ENCODE measurements at regions not wholly inside any gene's neighbourhood (a gene's known extent, or its start where the extent isn't known, plus 50 kb on each side); places are given as distances from the start of the nearest gene placed in this dataset.

- Mint-ChIP-seq H3K27ac (no peak overlapping the region), H3K9me3 (peaks cover 7% of the 10 kb centered on the region), H3K27me3 (ENCODE audit: low read depth) (peaks cover 21% of the 10 kb centered on the region), H3K36me3 (ENCODE audit: low read depth) (peaks cover 17% of the 10 kb centered on the region), H3K4me1 (ENCODE audit: low read depth) (peaks cover 30% of the 10 kb centered on the region), H3K4me3 (no peak overlapping the region)
- DNase-seq (ENCODE audit: low spot score): no peak
Observed at GRCh38 chr15:95836536-95836935, 494.0 kb upstream of the NR2F2 start.

GRCh38 chr15:95837341-95838004 is 493.0 kb upstream of the NR2F2 start:
- DNase-seq (ENCODE audit: low spot score): no peak
- Mint-ChIP-seq H3K27me3 (ENCODE audit: low read depth) (peaks cover 20% of the 10 kb centered on the region), H3K36me3 (ENCODE audit: low read depth) (peaks cover 17% of the 10 kb centered on the region), H3K4me1 (ENCODE audit: low read depth) (peaks cover 31% of the 10 kb centered on the region), H3K9me3 (peaks cover 7% of the 10 kb centered on the region), H3K27ac (no peak overlapping the region), H3K4me3 (no peak overlapping the region)

- peaks cover 17% of the 10 kb centered on the region for H3K36me3 Mint-ChIP-seq (ENCODE audit: low read depth)
- peak overlapping the region; percentile 92 for H3K27ac Mint-ChIP-seq
- H3K4me3 Mint-ChIP-seq: peak overlapping the region; percentile 63
- H3K4me1 Mint-ChIP-seq (ENCODE audit: low read depth): peaks cover 41% of the 10 kb centered on the region
- peaks cover 7% of the 10 kb centered on the region for H3K9me3 Mint-ChIP-seq
- peaks cover 11% of the 10 kb centered on the region for H3K27me3 Mint-ChIP-seq (ENCODE audit: low read depth)
- DNase-seq (ENCODE audit: low spot score): no peak
Observed at GRCh38 chr15:95839367-95839782, 491.1 kb upstream of the NR2F2 start.

- Mint-ChIP-seq H3K9me3 (peaks cover 7% of the 10 kb centered on the region), H3K4me1 (ENCODE audit: low read depth) (peaks cover 41% of the 10 kb centered on the region), H3K36me3 (ENCODE audit: low read depth) (peaks cover 17% of the 10 kb centered on the region), H3K27me3 (ENCODE audit: low read depth) (peaks cover 6% of the 10 kb centered on the region), H3K27ac (peak overlapping the region; percentile 92), H3K4me3 (peak overlapping the region; percentile 63)
- DNase-seq (ENCODE audit: low spot score): no peak
Observed at GRCh38 chr15:95840004-95840403, 490.5 kb upstream of the NR2F2 start.

- H3K27ac Mint-ChIP-seq: no peak overlapping the region
- peaks cover 41% of the 10 kb centered on the region for H3K4me1 Mint-ChIP-seq (ENCODE audit: low read depth)
- peaks cover 7% of the 10 kb centered on the region for H3K9me3 Mint-ChIP-seq
- no peaks in the 10 kb centered on the region for H3K27me3 Mint-ChIP-seq (ENCODE audit: low read depth)
- no peak overlapping the region for H3K4me3 Mint-ChIP-seq
- peaks cover 17% of the 10 kb centered on the region for H3K36me3 Mint-ChIP-seq (ENCODE audit: low read depth)
- DNase-seq (ENCODE audit: low spot score): no peak
Observed at GRCh38 chr15:95840855-95841254, 489.6 kb upstream of the NR2F2 start.

- peaks cover 41% of the 10 kb centered on the region for H3K4me1 Mint-ChIP-seq (ENCODE audit: low read depth)
- peak overlapping the region; percentile 19 for H3K4me3 Mint-ChIP-seq
- peaks cover 17% of the 10 kb centered on the region for H3K36me3 Mint-ChIP-seq (ENCODE audit: low read depth)
- no peaks in the 10 kb centered on the region for H3K27me3 Mint-ChIP-seq (ENCODE audit: low read depth)
- no peak overlapping the region for H3K27ac Mint-ChIP-seq
- no peak for DNase-seq (ENCODE audit: low spot score)
- peaks cover 7% of the 10 kb centered on the region for H3K9me3 Mint-ChIP-seq
Observed at GRCh38 chr15:95842576-95842975, 487.9 kb upstream of the NR2F2 start.

GRCh38 chr15:95843241-95843910 is 487.1 kb upstream of the NR2F2 start:
- peaks cover 38% of the 10 kb centered on the region for H3K4me1 Mint-ChIP-seq (ENCODE audit: low read depth)
- no peak for DNase-seq (ENCODE audit: low spot score)
- H3K9me3 Mint-ChIP-seq: peaks cover 7% of the 10 kb centered on the region
- peaks cover 4% of the 10 kb centered on the region for H3K27me3 Mint-ChIP-seq (ENCODE audit: low read depth)
- peak overlapping the region; percentile 37 for H3K27ac Mint-ChIP-seq
- peak overlapping the region; percentile 14 for H3K4me3 Mint-ChIP-seq
- peaks cover 14% of the 10 kb centered on the region for H3K36me3 Mint-ChIP-seq (ENCODE audit: low read depth)

- DNase-seq (ENCODE audit: low spot score): no peak
- peaks cover under 1% of the 10 kb centered on the region for H3K36me3 Mint-ChIP-seq (ENCODE audit: low read depth)
- H3K9me3 Mint-ChIP-seq: peaks cover 4% of the 10 kb centered on the region
- no peak overlapping the region for H3K27ac Mint-ChIP-seq
- H3K4me1 Mint-ChIP-seq (ENCODE audit: low read depth): peaks cover 15% of the 10 kb centered on the region
- peaks cover 14% of the 10 kb centered on the region for H3K27me3 Mint-ChIP-seq (ENCODE audit: low read depth)
- no peak overlapping the region for H3K4me3 Mint-ChIP-seq
Observed at GRCh38 chr15:95845862-95846515, 484.5 kb upstream of the NR2F2 start.

GRCh38 chr15:95848126-95848525 is 482.4 kb upstream of the NR2F2 start:
- Mint-ChIP-seq H3K36me3 (ENCODE audit: low read depth) (no peaks in the 10 kb centered on the region), H3K4me3 (no peak overlapping the region), H3K9me3 (no peaks in the 10 kb centered on the region), H3K4me1 (ENCODE audit: low read depth) (peaks cover 4% of the 10 kb centered on the region), H3K27ac (no peak overlapping the region), H3K27me3 (ENCODE audit: low read depth) (peaks cover 23% of the 10 kb centered on the region)
- DNase-seq (ENCODE audit: low spot score): no peak

GRCh38 chr15:95850837-95851236 is 479.7 kb upstream of the NR2F2 start:
- no peaks in the 10 kb centered on the region for H3K9me3 Mint-ChIP-seq
- H3K4me1 Mint-ChIP-seq (ENCODE audit: low read depth): no peaks in the 10 kb centered on the region
- H3K36me3 Mint-ChIP-seq (ENCODE audit: low read depth): no peaks in the 10 kb centered on the region
- H3K4me3 Mint-ChIP-seq: no peak overlapping the region
- H3K27me3 Mint-ChIP-seq (ENCODE audit: low read depth): peaks cover 38% of the 10 kb centered on the region
- H3K27ac Mint-ChIP-seq: no peak overlapping the region
- no peak for DNase-seq (ENCODE audit: low spot score)

- H3K4me3 Mint-ChIP-seq: no peak overlapping the region
- H3K9me3 Mint-ChIP-seq: no peaks in the 10 kb centered on the region
- no peak overlapping the region for H3K27ac Mint-ChIP-seq
- peaks cover 53% of the 10 kb centered on the region for H3K27me3 Mint-ChIP-seq (ENCODE audit: low read depth)
- no peak for DNase-seq (ENCODE audit: low spot score)
- no peaks in the 10 kb centered on the region for H3K36me3 Mint-ChIP-seq (ENCODE audit: low read depth)
- peaks cover 4% of the 10 kb centered on the region for H3K4me1 Mint-ChIP-seq (ENCODE audit: low read depth)
Observed at GRCh38 chr15:95853350-95853749, 477.1 kb upstream of the NR2F2 start.

GRCh38 chr15:95857124-95857757 is 473.3 kb upstream of the NR2F2 start:
- Mint-ChIP-seq H3K4me3 (no peak overlapping the region), H3K27me3 (ENCODE audit: low read depth) (peaks cover 63% of the 10 kb centered on the region), H3K36me3 (ENCODE audit: low read depth) (no peaks in the 10 kb centered on the region), H3K27ac (no peak overlapping the region), H3K9me3 (no peaks in the 10 kb centered on the region), H3K4me1 (ENCODE audit: low read depth) (peaks cover 4% of the 10 kb centered on the region)
- DNase-seq (ENCODE audit: low spot score): no peak

GRCh38 chr15:95857758-95858157 is 472.7 kb upstream of the NR2F2 start:
- H3K4me3 Mint-ChIP-seq: no peak overlapping the region
- DNase-seq (ENCODE audit: low spot score): no peak
- H3K27ac Mint-ChIP-seq: no peak overlapping the region
- no peaks in the 10 kb centered on the region for H3K36me3 Mint-ChIP-seq (ENCODE audit: low read depth)
- peaks cover 61% of the 10 kb centered on the region for H3K27me3 Mint-ChIP-seq (ENCODE audit: low read depth)
- H3K9me3 Mint-ChIP-seq: no peaks in the 10 kb centered on the region
- peaks cover 4% of the 10 kb centered on the region for H3K4me1 Mint-ChIP-seq (ENCODE audit: low read depth)

- Mint-ChIP-seq H3K36me3 (ENCODE audit: low read depth) (no peaks in the 10 kb centered on the region), H3K27me3 (ENCODE audit: low read depth) (peaks cover 52% of the 10 kb centered on the region), H3K4me1 (ENCODE audit: low read depth) (peaks cover 14% of the 10 kb centered on the region), H3K9me3 (no peaks in the 10 kb centered on the region), H3K4me3 (no peak overlapping the region), H3K27ac (no peak overlapping the region)
- DNase-seq (ENCODE audit: low spot score): no peak
Observed at GRCh38 chr15:95860406-95860805, 470.1 kb upstream of the NR2F2 start.
